ENCODE measurements at regions not wholly inside any gene's neighbourhood (a gene's known extent, or its start where the extent isn't known, plus 50 kb on each side); places are given as distances from the start of the nearest gene placed in this dataset.

DNA sequence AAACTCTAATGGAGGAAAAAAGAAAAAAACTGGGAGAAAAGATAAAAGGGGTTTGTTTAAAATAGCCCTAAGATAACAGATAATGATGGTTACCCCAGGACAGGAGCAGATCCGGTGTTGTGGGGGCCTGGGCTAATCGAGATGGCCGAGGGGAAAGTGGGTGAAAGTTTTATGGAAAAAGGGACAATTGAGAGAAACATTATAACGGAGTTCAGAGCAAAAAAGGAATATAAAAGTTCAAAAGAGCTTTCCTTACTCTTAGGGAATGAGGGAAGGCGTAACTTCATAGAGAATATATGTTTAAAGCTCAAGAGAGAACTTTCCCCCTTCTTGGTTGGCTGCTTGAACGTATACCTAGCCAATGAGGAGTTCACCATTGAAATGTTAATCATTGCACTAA lies 131.4 kb downstream of the BAMBI start:
- H3K4me3 ChIP-seq (ENCODE audit: low read depth, low read length), result no peak overlapping the region
- TF ChIP-seq, protein P1, sequence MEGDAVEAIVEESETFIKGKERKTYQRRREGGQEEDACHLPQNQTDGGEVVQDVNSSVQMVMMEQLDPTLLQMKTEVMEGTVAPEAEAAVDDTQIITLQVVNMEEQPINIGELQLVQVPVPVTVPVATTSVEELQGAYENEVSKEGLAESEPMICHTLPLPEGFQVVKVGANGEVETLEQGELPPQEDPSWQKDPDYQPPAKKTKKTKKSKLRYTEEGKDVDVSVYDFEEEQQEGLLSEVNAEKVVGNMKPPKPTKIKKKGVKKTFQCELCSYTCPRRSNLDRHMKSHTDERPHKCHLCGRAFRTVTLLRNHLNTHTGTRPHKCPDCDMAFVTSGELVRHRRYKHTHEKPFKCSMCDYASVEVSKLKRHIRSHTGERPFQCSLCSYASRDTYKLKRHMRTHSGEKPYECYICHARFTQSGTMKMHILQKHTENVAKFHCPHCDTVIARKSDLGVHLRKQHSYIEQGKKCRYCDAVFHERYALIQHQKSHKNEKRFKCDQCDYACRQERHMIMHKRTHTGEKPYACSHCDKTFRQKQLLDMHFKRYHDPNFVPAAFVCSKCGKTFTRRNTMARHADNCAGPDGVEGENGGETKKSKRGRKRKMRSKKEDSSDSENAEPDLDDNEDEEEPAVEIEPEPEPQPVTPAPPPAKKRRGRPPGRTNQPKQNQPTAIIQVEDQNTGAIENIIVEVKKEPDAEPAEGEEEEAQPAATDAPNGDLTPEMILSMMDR (IDR thresholded peaks at IDR 0.05; ENCODE audit: low read depth, low read length, missing control alignments), result no peak
- DNase-seq (ENCODE audit: low read depth), result no peak

DNA sequence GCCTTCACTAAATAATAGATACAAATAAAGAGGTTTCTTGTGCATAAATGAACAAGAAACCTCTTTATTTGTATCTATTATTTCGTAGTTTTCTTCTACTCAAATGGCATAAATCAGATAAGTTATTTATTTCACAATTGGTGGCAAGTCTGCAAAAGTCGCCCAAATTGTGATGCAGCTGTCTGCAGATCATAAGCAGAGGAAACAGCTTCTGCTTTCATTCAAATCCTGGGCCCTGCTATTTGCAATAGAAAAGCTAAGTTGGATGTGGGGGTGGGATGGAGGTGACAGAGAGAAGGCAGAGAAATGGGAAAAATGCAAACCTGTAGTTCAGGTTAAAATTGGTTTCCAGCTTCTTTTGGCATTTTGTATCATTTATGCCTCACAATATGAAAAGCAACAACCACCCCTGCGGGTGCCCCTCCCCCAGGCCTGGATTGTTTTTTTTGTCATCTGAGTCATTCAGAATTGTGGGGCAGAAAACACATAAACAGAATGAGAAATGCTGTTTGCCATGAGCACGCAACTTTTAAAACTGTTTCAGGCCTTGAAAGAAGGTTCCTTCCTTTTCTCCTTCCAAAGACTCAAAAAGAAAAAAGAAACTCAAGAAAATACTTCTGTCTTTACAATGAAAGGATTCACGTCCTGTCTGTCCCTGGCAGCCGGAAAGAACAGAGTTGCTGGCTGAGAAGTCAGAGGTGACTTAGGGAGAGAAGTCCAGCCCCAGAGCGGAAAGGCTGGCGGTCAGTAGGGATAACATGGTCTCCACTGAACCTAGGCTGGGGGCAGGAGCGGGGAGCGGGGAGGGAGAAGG lies 132.9 kb downstream of the BAMBI start:
- DNase-seq (ENCODE audit: low read depth), result no peak
- TF ChIP-seq, protein P1 (IDR thresholded peaks at IDR 0.05; ENCODE audit: low read depth, low read length, missing control alignments), result no peak
- H3K4me3 ChIP-seq (ENCODE audit: low read depth, low read length), result no peak overlapping the region

DNA sequence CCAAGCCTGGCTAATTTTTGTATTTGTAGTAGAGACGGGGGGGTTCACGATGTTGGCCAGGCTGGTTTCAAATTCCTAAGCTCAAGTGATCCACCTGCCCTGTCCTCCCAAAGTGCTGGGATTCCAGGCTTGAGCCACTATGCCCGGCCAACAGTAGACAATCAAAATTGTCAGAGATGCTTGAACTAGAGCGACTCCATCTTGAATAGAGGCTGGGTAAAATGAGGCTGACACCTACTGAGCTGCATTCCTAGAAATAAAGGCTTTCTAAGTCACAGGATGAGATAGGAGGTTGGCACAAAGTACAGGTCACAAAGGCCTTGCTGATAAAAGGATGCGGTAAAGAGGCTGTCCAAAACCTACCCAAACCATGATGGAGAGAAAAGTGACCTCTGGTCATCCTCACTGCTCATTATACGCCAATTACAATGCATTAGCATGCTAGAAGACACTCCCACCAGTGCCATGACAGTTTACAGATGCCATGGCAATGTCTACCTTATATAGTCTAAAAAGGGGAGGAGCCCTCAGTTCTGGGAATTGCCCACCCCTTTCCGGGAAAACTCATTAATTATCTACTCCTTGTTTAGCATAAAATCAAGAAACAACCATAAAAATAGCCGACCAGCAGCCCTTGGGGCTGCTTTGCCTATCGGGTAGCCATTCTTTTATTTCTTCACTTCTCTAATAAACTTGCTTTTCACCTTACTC lies 134.5 kb downstream of the BAMBI start:
- no peak overlapping the region for H3K4me3 ChIP-seq (ENCODE audit: low read depth, low read length)

DNA sequence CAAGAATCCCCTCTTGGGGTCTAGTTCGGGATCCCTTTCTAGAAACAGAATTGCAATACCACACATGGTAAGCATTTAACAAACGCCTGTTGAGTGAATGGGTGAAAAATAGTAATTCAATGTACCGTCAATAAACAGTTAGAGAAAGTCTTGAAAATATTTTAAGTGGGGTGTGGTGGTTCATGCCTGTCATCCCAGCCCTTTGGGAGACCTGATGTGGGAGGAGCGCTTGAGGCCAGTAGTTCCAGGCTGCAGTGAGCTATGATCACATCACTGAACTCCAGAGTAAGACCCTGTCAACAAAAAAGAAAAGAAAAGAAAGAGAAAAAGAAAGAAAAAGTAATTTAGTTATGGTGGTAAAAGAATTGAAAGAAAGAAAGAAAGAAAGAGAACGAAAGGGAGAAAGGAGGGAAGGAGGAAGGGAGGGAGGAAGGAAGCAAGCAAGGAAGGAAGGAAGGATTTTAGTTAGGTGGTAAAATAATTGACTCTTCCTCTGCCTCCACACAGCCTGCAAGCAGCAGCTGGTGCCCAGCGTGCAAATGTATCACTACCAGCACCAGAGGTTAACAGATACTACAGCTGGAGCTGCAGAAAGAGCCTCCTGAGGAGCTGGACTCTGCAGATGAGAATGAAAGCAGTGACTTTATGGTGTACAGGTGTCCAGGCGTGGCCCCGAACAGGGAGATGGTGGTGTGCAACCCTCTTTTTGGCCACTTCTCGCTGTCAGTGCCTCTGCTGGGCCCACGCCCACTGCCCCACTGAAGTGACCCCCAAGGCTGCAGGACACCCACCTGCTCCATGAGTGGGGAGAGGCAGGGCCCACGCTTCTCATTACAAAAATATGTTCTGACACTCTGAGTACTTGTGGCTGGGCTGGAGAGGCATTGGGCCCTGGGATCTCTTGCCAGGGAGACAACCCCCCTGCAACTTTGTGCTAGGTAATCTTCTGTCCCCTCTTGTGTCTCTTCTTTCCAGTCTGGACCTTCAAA lies 135.4 kb downstream of the BAMBI start:
- H3K4me3 ChIP-seq (ENCODE audit: low read depth, low read length), result no peak overlapping the region
- TF ChIP-seq, protein P1 (IDR thresholded peaks at IDR 0.05; ENCODE audit: low read depth, low read length, missing control alignments), result no peak
- no peak for DNase-seq (ENCODE audit: low read depth)

More for the DNA sequence above, 134.5 kb downstream of the BAMBI start:
- TF ChIP-seq, protein P1 (IDR thresholded peaks at IDR 0.05; ENCODE audit: low read depth, low read length, missing control alignments), result no peak
- DNase-seq (ENCODE audit: low read depth), result no peak

DNA sequence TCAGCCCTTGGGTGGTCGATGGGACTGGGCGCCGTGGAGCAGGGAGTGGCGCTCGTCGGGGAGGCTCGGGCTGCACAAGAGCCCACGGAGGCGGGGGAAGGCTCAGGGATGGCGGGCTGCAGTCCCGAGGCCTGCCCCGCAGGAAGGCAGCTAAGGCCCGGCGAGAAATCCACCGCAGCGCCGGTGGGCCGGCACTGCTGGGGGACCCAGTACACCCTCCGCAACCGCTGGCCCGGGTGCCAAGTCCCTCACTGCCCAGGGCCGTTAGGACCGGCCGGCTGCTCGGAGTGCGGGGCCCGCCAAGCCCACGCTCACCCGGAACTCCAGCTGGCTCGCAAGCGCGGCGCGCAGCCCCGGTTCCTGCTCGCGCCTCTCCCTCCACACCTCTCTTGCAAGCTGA lies 138.4 kb downstream of the BAMBI start:
- H3K4me3 ChIP-seq (ENCODE audit: low read depth, low read length), result no peak overlapping the region
- TF ChIP-seq, protein P1 (IDR thresholded peaks at IDR 0.05; ENCODE audit: low read depth, low read length, missing control alignments), result no peak
- no peak for DNase-seq (ENCODE audit: low read depth)

DNA sequence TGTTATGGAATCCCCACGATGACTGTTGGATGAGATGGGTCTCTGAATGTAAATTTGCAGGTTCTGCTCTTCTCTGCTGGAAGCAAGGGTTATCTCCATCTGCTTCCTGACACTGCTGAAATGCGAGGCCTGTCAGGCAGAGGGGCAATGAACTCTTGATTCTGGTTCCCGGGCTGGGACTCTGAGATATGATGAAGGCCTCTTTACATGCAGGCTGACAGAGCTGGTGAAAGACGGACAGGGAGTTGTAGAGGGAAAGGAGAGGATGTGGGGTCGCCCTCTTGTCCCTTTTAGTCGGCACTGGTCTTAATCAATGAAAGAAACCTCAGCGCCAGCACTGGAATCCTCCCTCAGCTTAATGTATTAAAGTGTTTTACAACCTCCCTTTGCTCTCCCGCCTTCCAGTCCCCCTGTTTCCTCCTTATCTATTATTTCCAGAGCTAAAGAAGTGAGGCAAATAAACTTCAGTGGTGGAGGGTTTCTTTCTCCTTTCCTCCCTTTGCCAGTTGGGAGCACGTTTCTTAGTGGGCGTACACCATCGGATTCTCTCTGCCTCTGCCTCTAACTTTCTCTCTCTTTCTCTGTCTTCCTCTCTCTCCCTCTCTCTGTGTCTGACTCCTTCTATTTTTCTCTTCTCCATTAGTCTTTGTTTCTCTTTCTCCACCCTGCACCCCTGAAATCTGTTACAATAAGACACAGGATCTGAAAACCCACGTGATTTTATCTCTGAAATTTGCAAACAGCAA lies 145.6 kb downstream of the BAMBI start:
- DNase-seq (ENCODE audit: low read depth), result no peak
- H3K4me3 ChIP-seq (ENCODE audit: low read depth, low read length), result no peak overlapping the region
- TF ChIP-seq, protein P1 (IDR thresholded peaks at IDR 0.05; ENCODE audit: low read depth, low read length, missing control alignments), result no peak
